ENCODE measurements at regions not wholly inside any gene's neighbourhood (a gene's known extent, or its start where the extent isn't known, plus 50 kb on each side); places are given as distances from the start of the nearest gene placed in this dataset.

GRCh38 chr6:43942616-43943015 lies 172.6 kb downstream of the VEGFA start:
- DNase-seq (ENCODE audit: low read depth): no peak

GRCh38 chr6:43942011-43942442 lies 172.0 kb downstream of the VEGFA start:
- no peak for TF ChIP-seq CTCF (conservative IDR thresholded peaks at IDR 0.05; ENCODE audit: control insufficient read depth, insufficient read depth, low read depth, low read length)
- no peak for DNase-seq (ENCODE audit: low read depth)
- H3K4me3 ChIP-seq (ENCODE audit: control insufficient read depth, low read depth, low read length): no peak overlapping the region

More at GRCh38 chr6:43942616-43943015, 172.6 kb downstream of the VEGFA start:
- TF ChIP-seq CTCF (conservative IDR thresholded peaks at IDR 0.05; ENCODE audit: control insufficient read depth, insufficient read depth, low read depth, low read length): no peak
- no peak overlapping the region for H3K4me3 ChIP-seq (ENCODE audit: control insufficient read depth, low read depth, low read length)

- DNase-seq (ENCODE audit: low read depth): no peak
- no peak overlapping the region for H3K4me3 ChIP-seq (ENCODE audit: control insufficient read depth, low read depth, low read length)
- no peak for TF ChIP-seq CTCF (conservative IDR thresholded peaks at IDR 0.05; ENCODE audit: control insufficient read depth, insufficient read depth, low read depth, low read length)
Observed at GRCh38 chr6:43941174-43941573, 171.2 kb downstream of the VEGFA start.

GRCh38 chr6:43940393-43941087 lies 170.5 kb downstream of the VEGFA start:
- no peak overlapping the region for H3K4me3 ChIP-seq (ENCODE audit: control insufficient read depth, low read depth, low read length)
- TF ChIP-seq CTCF (conservative IDR thresholded peaks at IDR 0.05; ENCODE audit: control insufficient read depth, insufficient read depth, low read depth, low read length): no peak
- no peak for DNase-seq (ENCODE audit: low read depth)

- DNase-seq (ENCODE audit: low read depth): no peak
- TF ChIP-seq CTCF (conservative IDR thresholded peaks at IDR 0.05; ENCODE audit: control insufficient read depth, insufficient read depth, low read depth, low read length): no peak
- H3K4me3 ChIP-seq (ENCODE audit: control insufficient read depth, low read depth, low read length): no peak overlapping the region
Observed at GRCh38 chr6:43940071-43940392, 170.0 kb downstream of the VEGFA start.

- no peak for DNase-seq (ENCODE audit: low read depth)
- TF ChIP-seq CTCF (conservative IDR thresholded peaks at IDR 0.05; ENCODE audit: control insufficient read depth, insufficient read depth, low read depth, low read length): no peak
- H3K4me3 ChIP-seq (ENCODE audit: control insufficient read depth, low read depth, low read length): no peak overlapping the region
Observed at GRCh38 chr6:43939281-43940070, 169.5 kb downstream of the VEGFA start.
